H1 (cell line): ENCODE measurements at regions not wholly inside any gene's neighbourhood (a gene's known extent, or its start where the extent isn't known, plus 50 kb on each side); places are given as distances from the start of the nearest gene placed in this dataset.

Source experiments
- CTBP2 ChIP-seq: IDR thresholded peaks from 2 replicates; pipeline ENCODE4 v1.7.0; 2011; ENCODE audit warnings: borderline replicate concordance, mild to moderate bottlenecking, moderate library complexity, mixed read lengths, low read length; ENCODE audit not compliant: insufficient read depth, insufficient read length
- EGR1 ChIP-seq: IDR thresholded peaks from 2 replicates; pipeline ENCODE4 v1.6.1; 2011; ENCODE audit warnings: low read depth, low read length, borderline replicate concordance
- JUN ChIP-seq: IDR thresholded peaks from 2 replicates; pipeline ENCODE4 v1.6.1; 2011; ENCODE audit warnings: low read depth, mild to moderate bottlenecking, improper control_type of control experiment, low read length
- KDM4A ChIP-seq: IDR thresholded peaks from one replicate; pipeline ENCODE4 v1.7.1; 2012; ENCODE audit warnings: low read depth, mild to moderate bottlenecking, moderate library complexity, low read length, inconsistent platforms; ENCODE audit not compliant: severe bottlenecking
- MAFK ChIP-seq: IDR thresholded peaks from 2 replicates; pipeline ENCODE4 v1.6.1; 2012; ENCODE audit warnings: low read depth, mild to moderate bottlenecking, improper control_type of control experiment, low read length
- POLR2AphosphoS5 ChIP-seq: IDR thresholded peaks from 2 replicates; pipeline ENCODE4 v1.6.1; 2011; ENCODE audit warnings: low read depth, low read length
- TAF7 ChIP-seq: optimal IDR thresholded peaks from 2 replicates; pipeline ENCODE3; 2011; ENCODE audit warnings: low read depth, mild to moderate bottlenecking, inconsistent platforms, low read length, moderate library complexity, borderline replicate concordance
- TEAD4 ChIP-seq: IDR thresholded peaks from 2 replicates; pipeline ENCODE4 v1.6.1; 2012; ENCODE audit warnings: low read depth, low read length, inconsistent platforms, mixed read lengths
- TF ChIP-seq, protein P1 (sequence below): fragments of 300-600 bp; sonication (generic); IDR thresholded peaks from 2 replicates; pipeline ENCODE4 v1.7.1; 2012; ENCODE audit warnings: low read length, moderate library complexity, mild to moderate bottlenecking, inconsistent platforms; ENCODE audit not compliant: insufficient replicate concordance
- TF ChIP-seq, protein P2 (sequence below), 3 experiments: IDR thresholded peaks; 1 replicate in 2 of 3; 2 replicates in 1 of 3; pipeline versions ENCODE4 v1.5.1 to v1.6.1; 2011; ENCODE audit warnings: low read length in 3 of 3, mild to moderate bottlenecking in 3 of 3, inconsistent platforms in 2 of 3, low read depth in 1 of 3, moderate library complexity in 1 of 3; ENCODE audit not compliant: insufficient read depth in 1 of 3; ENCODE audit errors: control extremely low read depth in 1 of 3

DNA sequence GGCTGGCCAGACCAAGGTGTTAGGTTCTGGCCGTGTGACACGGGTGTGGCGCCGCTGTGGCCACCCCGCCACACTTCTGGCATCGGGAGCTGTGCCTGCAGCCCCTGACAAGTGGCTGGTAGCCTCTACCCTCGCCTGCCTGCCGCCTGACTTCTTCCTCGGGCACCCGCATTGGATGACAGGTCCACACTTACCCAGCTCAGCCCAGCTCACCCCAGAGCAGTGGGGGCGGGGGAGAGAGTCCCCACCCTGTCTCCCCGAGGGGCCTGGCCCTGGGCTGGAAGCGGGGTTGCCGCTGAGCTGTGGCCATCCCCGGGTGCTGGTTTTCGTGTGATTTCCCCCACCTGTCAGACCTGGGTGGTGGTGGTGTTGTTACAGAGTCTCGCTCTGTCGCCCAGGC, 53.9 kb upstream of the ACSF3 start (continued):
- TF ChIP-seq, protein P1, sequence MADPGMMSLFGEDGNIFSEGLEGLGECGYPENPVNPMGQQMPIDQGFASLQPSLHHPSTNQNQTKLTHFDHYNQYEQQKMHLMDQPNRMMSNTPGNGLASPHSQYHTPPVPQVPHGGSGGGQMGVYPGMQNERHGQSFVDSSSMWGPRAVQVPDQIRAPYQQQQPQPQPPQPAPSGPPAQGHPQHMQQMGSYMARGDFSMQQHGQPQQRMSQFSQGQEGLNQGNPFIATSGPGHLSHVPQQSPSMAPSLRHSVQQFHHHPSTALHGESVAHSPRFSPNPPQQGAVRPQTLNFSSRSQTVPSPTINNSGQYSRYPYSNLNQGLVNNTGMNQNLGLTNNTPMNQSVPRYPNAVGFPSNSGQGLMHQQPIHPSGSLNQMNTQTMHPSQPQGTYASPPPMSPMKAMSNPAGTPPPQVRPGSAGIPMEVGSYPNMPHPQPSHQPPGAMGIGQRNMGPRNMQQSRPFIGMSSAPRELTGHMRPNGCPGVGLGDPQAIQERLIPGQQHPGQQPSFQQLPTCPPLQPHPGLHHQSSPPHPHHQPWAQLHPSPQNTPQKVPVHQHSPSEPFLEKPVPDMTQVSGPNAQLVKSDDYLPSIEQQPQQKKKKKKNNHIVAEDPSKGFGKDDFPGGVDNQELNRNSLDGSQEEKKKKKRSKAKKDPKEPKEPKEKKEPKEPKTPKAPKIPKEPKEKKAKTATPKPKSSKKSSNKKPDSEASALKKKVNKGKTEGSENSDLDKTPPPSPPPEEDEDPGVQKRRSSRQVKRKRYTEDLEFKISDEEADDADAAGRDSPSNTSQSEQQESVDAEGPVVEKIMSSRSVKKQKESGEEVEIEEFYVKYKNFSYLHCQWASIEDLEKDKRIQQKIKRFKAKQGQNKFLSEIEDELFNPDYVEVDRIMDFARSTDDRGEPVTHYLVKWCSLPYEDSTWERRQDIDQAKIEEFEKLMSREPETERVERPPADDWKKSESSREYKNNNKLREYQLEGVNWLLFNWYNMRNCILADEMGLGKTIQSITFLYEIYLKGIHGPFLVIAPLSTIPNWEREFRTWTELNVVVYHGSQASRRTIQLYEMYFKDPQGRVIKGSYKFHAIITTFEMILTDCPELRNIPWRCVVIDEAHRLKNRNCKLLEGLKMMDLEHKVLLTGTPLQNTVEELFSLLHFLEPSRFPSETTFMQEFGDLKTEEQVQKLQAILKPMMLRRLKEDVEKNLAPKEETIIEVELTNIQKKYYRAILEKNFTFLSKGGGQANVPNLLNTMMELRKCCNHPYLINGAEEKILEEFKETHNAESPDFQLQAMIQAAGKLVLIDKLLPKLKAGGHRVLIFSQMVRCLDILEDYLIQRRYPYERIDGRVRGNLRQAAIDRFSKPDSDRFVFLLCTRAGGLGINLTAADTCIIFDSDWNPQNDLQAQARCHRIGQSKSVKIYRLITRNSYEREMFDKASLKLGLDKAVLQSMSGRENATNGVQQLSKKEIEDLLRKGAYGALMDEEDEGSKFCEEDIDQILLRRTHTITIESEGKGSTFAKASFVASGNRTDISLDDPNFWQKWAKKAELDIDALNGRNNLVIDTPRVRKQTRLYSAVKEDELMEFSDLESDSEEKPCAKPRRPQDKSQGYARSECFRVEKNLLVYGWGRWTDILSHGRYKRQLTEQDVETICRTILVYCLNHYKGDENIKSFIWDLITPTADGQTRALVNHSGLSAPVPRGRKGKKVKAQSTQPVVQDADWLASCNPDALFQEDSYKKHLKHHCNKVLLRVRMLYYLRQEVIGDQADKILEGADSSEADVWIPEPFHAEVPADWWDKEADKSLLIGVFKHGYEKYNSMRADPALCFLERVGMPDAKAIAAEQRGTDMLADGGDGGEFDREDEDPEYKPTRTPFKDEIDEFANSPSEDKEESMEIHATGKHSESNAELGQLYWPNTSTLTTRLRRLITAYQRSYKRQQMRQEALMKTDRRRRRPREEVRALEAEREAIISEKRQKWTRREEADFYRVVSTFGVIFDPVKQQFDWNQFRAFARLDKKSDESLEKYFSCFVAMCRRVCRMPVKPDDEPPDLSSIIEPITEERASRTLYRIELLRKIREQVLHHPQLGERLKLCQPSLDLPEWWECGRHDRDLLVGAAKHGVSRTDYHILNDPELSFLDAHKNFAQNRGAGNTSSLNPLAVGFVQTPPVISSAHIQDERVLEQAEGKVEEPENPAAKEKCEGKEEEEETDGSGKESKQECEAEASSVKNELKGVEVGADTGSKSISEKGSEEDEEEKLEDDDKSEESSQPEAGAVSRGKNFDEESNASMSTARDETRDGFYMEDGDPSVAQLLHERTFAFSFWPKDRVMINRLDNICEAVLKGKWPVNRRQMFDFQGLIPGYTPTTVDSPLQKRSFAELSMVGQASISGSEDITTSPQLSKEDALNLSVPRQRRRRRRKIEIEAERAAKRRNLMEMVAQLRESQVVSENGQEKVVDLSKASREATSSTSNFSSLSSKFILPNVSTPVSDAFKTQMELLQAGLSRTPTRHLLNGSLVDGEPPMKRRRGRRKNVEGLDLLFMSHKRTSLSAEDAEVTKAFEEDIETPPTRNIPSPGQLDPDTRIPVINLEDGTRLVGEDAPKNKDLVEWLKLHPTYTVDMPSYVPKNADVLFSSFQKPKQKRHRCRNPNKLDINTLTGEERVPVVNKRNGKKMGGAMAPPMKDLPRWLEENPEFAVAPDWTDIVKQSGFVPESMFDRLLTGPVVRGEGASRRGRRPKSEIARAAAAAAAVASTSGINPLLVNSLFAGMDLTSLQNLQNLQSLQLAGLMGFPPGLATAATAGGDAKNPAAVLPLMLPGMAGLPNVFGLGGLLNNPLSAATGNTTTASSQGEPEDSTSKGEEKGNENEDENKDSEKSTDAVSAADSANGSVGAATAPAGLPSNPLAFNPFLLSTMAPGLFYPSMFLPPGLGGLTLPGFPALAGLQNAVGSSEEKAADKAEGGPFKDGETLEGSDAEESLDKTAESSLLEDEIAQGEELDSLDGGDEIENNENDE, result no peak
- TF ChIP-seq JUN (no peak), KDM4A (no peak), TAF7 (no peak), EGR1 (no peak), POLR2AphosphoS5 (no peak), TEAD4 (no peak), MAFK (no peak), CTBP2 (no peak)
- TF ChIP-seq, protein P2, sequence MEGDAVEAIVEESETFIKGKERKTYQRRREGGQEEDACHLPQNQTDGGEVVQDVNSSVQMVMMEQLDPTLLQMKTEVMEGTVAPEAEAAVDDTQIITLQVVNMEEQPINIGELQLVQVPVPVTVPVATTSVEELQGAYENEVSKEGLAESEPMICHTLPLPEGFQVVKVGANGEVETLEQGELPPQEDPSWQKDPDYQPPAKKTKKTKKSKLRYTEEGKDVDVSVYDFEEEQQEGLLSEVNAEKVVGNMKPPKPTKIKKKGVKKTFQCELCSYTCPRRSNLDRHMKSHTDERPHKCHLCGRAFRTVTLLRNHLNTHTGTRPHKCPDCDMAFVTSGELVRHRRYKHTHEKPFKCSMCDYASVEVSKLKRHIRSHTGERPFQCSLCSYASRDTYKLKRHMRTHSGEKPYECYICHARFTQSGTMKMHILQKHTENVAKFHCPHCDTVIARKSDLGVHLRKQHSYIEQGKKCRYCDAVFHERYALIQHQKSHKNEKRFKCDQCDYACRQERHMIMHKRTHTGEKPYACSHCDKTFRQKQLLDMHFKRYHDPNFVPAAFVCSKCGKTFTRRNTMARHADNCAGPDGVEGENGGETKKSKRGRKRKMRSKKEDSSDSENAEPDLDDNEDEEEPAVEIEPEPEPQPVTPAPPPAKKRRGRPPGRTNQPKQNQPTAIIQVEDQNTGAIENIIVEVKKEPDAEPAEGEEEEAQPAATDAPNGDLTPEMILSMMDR (IDR thresholded peaks at IDR 0.05; ENCODE audit: control extremely low read depth in 1 of 3, insufficient read depth in 1 of 3, low read depth in 1 of 3, low read length in 3 of 3), result no peak
- TF ChIP-seq, all 59 proteins: peak for 0
